GM19238 (cell line): ENCODE measurements at regions not wholly inside any gene's neighbourhood (a gene's known extent, or its start where the extent isn't known, plus 50 kb on each side); places are given as distances from the start of the nearest gene placed in this dataset.

ENCODE experiments used
- DNase-seq: peaks from one replicate; pipeline ENCODE4 v3.0.0; 2011; ENCODE audit warnings: low spot score; ENCODE audit not compliant: insufficient read length

GRCh38 chr12:87930033-87930432 lies 99.2 kb downstream of the C12orf50 start:
- DNase-seq = no peak

- no peak for DNase-seq
Measured at GRCh38 chr12:87929346-87929745, 99.9 kb downstream of the C12orf50 start.

GRCh38 chr12:87928031-87928430 lies 101.2 kb downstream of the C12orf50 start:
- DNase-seq = no peak

- DNase-seq = no peak
Measured at GRCh38 chr12:87925021-87925420, 104.2 kb downstream of the C12orf50 start.

- DNase-seq = no peak
Measured at GRCh38 chr12:87924149-87924548, 105.1 kb downstream of the C12orf50 start.

GRCh38 chr12:87923361-87923760 lies 105.8 kb downstream of the C12orf50 start:
- no peak for DNase-seq

GRCh38 chr12:87922736-87923135 lies 106.5 kb downstream of the C12orf50 start:
- no peak for DNase-seq

- no peak for DNase-seq
Measured at GRCh38 chr12:87921621-87922020, 107.6 kb downstream of the C12orf50 start.

GRCh38 chr12:87920139-87920538 lies 109.1 kb downstream of the C12orf50 start:
- no peak for DNase-seq

- no peak for DNase-seq
Measured at GRCh38 chr12:87901457-87901856, 127.7 kb downstream of the C12orf50 start.

GRCh38 chr12:87897662-87898061 lies 131.5 kb downstream of the C12orf50 start:
- no peak for DNase-seq

GRCh38 chr12:87883806-87884205 lies 145.4 kb downstream of the C12orf50 start:
- DNase-seq = no peak

GRCh38 chr12:87879141-87879540 lies 150.1 kb downstream of the C12orf50 start:
- DNase-seq = no peak

- DNase-seq = no peak
Measured at GRCh38 chr12:87870493-87871460, 158.4 kb downstream of the C12orf50 start.

- no peak for DNase-seq
Measured at GRCh38 chr12:87870061-87870460, 159.1 kb downstream of the C12orf50 start.

- DNase-seq = no peak
Measured at GRCh38 chr12:87866578-87867292, 162.5 kb downstream of the C12orf50 start.

- no peak for DNase-seq
Measured at GRCh38 chr12:87861791-87862190, 167.4 kb downstream of the C12orf50 start.

- DNase-seq = no peak
Measured at GRCh38 chr12:87853448-87854003, 175.7 kb downstream of the C12orf50 start.

- DNase-seq = no peak
Measured at GRCh38 chr12:87849074-87849473, 180.1 kb downstream of the C12orf50 start.

- no peak for DNase-seq
Measured at GRCh38 chr12:87848248-87848868, 180.8 kb downstream of the C12orf50 start.

GRCh38 chr12:87847147-87847546 lies 182.1 kb downstream of the C12orf50 start:
- DNase-seq = no peak

- no peak for DNase-seq
Measured at GRCh38 chr12:87846045-87846444, 183.2 kb downstream of the C12orf50 start.
